Upper lobe of left lung (tissue), 4 donors: ENCODE measurements at regions not wholly inside any gene's neighbourhood (a gene's known extent, or its start where the extent isn't known, plus 50 kb on each side); places are given as distances from the start of the nearest gene placed in this dataset.

ENCODE experiments used
- POLR2A ChIP-seq, 4 donors: fragments of 450-650 bp; IDR thresholded peaks; one replicate each; pipeline ENCODE4 v1.5.1; 2016 to 2017; ENCODE audit warnings: antibody characterized with exemption in 4 of 4, mild to moderate bottlenecking in 2 of 4
- POLR2AphosphoS5 ChIP-seq, 2 donors: sonication (generic); formaldehyde crosslinking; IDR thresholded peaks; one replicate each; pipeline ENCODE4 v1.5.1; 2017; ENCODE audit warnings: antibody characterized with exemption in 2 of 2
- TF ChIP-seq, protein P1 (sequence below), 6 experiments: fragments of 450-650 bp in 4 of 6; fragments of 200-600 bp in 2 of 6; sonication (generic) in 2 of 6; IDR thresholded peaks; one replicate each; pipeline ENCODE4 v1.5.1; 2016 to 2019; ENCODE audit warnings: antibody characterized with exemption in 6 of 6

DNA sequence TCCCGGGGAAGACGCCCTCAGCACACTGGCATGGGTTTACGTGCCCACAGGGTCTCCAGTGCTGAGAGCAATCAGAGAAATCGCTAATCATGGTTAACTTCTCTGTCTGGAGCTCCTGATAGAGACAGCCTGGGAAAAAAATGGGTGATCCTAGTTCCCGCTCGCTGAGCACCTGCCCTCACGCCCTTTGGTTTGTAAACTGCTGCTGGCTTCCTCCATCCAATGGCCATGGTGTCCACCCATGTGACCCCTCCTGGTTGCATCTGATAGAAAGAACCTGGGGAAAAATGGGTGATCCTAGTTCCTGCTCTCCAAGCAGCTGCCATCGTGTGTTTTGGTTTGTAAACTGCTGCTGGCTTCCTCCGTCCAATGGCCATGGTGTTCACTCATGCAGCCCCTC lies 402.2 kb downstream of the PRDM2 start:
- TF ChIP-seq, protein P1, sequence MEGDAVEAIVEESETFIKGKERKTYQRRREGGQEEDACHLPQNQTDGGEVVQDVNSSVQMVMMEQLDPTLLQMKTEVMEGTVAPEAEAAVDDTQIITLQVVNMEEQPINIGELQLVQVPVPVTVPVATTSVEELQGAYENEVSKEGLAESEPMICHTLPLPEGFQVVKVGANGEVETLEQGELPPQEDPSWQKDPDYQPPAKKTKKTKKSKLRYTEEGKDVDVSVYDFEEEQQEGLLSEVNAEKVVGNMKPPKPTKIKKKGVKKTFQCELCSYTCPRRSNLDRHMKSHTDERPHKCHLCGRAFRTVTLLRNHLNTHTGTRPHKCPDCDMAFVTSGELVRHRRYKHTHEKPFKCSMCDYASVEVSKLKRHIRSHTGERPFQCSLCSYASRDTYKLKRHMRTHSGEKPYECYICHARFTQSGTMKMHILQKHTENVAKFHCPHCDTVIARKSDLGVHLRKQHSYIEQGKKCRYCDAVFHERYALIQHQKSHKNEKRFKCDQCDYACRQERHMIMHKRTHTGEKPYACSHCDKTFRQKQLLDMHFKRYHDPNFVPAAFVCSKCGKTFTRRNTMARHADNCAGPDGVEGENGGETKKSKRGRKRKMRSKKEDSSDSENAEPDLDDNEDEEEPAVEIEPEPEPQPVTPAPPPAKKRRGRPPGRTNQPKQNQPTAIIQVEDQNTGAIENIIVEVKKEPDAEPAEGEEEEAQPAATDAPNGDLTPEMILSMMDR (IDR thresholded peaks at IDR 0.05) = no peak
- TF ChIP-seq POLR2AphosphoS5 (IDR thresholded peaks at IDR 0.05) = no peak
- TF ChIP-seq POLR2A (IDR thresholded peaks at IDR 0.05) = no peak
